ENCODE measurements at regions not wholly inside any gene's neighbourhood (a gene's known extent, or its start where the extent isn't known, plus 50 kb on each side); places are given as distances from the start of the nearest gene placed in this dataset.

GRCh38 chr15:52855157-52855556 lies 65.0 kb upstream of the ONECUT1 start:
- in situ Hi-C loops (cut with MboI; ENCODE audit: low sequenced_read_pairs, unreplicated experiment): no loop called here
- DNase-seq (ENCODE audit: low spot score): no peak
- no peak for TF ChIP-seq CTCF (IDR thresholded peaks at IDR 0.05; ENCODE audit: borderline replicate concordance, control extremely low read depth, extremely low read depth, insufficient read depth, missing control alignments)

- in situ Hi-C loops (cut with MboI; ENCODE audit: low sequenced_read_pairs, unreplicated experiment): no loop called here
- no peak for TF ChIP-seq CTCF (IDR thresholded peaks at IDR 0.05; ENCODE audit: borderline replicate concordance, control extremely low read depth, extremely low read depth, insufficient read depth, missing control alignments)
- DNase-seq (ENCODE audit: low spot score): no peak
Observed at GRCh38 chr15:52844823-52845222, 54.7 kb upstream of the ONECUT1 start.
